Natural killer cell (primary cell): ENCODE measurements at regions not wholly inside any gene's neighbourhood (a gene's known extent, or its start where the extent isn't known, plus 50 kb on each side); places are given as distances from the start of the nearest gene placed in this dataset.

Source experiments
- ATAC-seq, 3 donors: fragments of 150-1000 bp in 2 of 3; fragments of 200-7000 bp in 1 of 3; cut with Tn5 transposase; 1 replicate in 1 of 3; 2 replicates in 2 of 3; pipeline ENCODE4 v1.10.0; 2021; ENCODE audit warnings: mild to moderate bottlenecking in 2 of 3, moderate library complexity in 2 of 3
- DNase-seq, 2 donors: peaks; one replicate each; pipeline versions ENCODE4 v3.0.0 to v3.0.0-alpha.2; 2013 to 2021; ENCODE audit warnings: mixed read lengths in 1 of 2
- H3K27ac ChIP-seq: one replicate; pipeline ENCODE4 v1.5.1; 2013; ENCODE audit warnings: mild to moderate bottlenecking, low read length
- H3K27me3 ChIP-seq: one replicate; pipeline ENCODE4 v1.6.1; 2013; ENCODE audit warnings: low read length; ENCODE audit not compliant: control insufficient read depth, insufficient read depth
- H3K36me3 ChIP-seq: one replicate; pipeline ENCODE4 v1.6.1; 2013; ENCODE audit warnings: low read length; ENCODE audit not compliant: control insufficient read depth, insufficient read depth
- H3K4me1 ChIP-seq: one replicate; pipeline ENCODE4 v1.6.1; 2013; ENCODE audit warnings: low read length; ENCODE audit not compliant: control insufficient read depth, insufficient read depth
- H3K4me3 ChIP-seq: one replicate; pipeline ENCODE4 v1.5.1; 2013; ENCODE audit warnings: low read length
- H3K9me3 ChIP-seq: one replicate; pipeline ENCODE4 v1.6.1; 2013; ENCODE audit warnings: low read length; ENCODE audit not compliant: control insufficient read depth, insufficient read depth
- H3K27ac Mint-ChIP-seq, 2 donors: one replicate each; pipeline ENCODE4 v1.8.0; 2022; ENCODE audit warnings: mild to moderate bottlenecking in 2 of 2, mixed read lengths in 2 of 2, moderate library complexity in 1 of 2
- H3K27me3 Mint-ChIP-seq, 2 donors: one replicate each; pipeline ENCODE4 v1.8.0; 2022; ENCODE audit warnings: low read depth in 2 of 2, mixed read lengths in 2 of 2
- H3K36me3 Mint-ChIP-seq: one replicate; pipeline ENCODE4 v1.8.0; 2022; ENCODE audit warnings: mixed read lengths
- H3K4me1 Mint-ChIP-seq, 2 donors: one replicate each; pipeline ENCODE4 v1.8.0; 2022; ENCODE audit warnings: mixed read lengths in 2 of 2
- H3K4me3 Mint-ChIP-seq: one replicate; pipeline ENCODE4 v1.8.0; 2022; ENCODE audit warnings: mild to moderate bottlenecking, moderate library complexity, mixed read lengths
- H3K9me3 Mint-ChIP-seq, 2 donors: one replicate each; pipeline ENCODE4 v1.8.0; 2022; ENCODE audit warnings: mixed read lengths in 2 of 2
- WGBS: methylation state at CpG from one replicate; pipeline ENCODE4 v1.1.7; 2013; ENCODE audit warnings: missing lambda C conversion rate; ENCODE audit not compliant: insufficient coverage; 5-methylcytosine and 5-hydroxymethylcytosine counted together
- intact Hi-C: fragments of 100-400 bp; cut with micrococcal nuclease; formaldehyde crosslinking; loops from one replicate; pipeline ENCODE4 v1.14.2; 2022
- TF ChIP-seq, protein P1 (sequence below): fragments of 200-600 bp; IDR thresholded peaks from one replicate; pipeline ENCODE4 v1.8.0; 2022; ENCODE audit warnings: antibody characterized with exemption

- TF ChIP-seq, protein P1, sequence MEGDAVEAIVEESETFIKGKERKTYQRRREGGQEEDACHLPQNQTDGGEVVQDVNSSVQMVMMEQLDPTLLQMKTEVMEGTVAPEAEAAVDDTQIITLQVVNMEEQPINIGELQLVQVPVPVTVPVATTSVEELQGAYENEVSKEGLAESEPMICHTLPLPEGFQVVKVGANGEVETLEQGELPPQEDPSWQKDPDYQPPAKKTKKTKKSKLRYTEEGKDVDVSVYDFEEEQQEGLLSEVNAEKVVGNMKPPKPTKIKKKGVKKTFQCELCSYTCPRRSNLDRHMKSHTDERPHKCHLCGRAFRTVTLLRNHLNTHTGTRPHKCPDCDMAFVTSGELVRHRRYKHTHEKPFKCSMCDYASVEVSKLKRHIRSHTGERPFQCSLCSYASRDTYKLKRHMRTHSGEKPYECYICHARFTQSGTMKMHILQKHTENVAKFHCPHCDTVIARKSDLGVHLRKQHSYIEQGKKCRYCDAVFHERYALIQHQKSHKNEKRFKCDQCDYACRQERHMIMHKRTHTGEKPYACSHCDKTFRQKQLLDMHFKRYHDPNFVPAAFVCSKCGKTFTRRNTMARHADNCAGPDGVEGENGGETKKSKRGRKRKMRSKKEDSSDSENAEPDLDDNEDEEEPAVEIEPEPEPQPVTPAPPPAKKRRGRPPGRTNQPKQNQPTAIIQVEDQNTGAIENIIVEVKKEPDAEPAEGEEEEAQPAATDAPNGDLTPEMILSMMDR, result no peak
- Mint-ChIP-seq H3K4me3 (no peak overlapping the region), H3K9me3 (no peaks in the 10 kb centered on the region), H3K27ac (no peak overlapping the region), H3K36me3 (no peaks in the 10 kb centered on the region), H3K27me3 (no peaks in the 10 kb centered on the region), H3K4me1 (no peaks in the 10 kb centered on the region)
- WGBS, result 77% methylated on average over 3 of the region's 3 CpGs
- H3K27me3 ChIP-seq, result no peaks in the 10 kb centered on the region
- H3K36me3 ChIP-seq, result no peaks in the 10 kb centered on the region
- H3K4me1 ChIP-seq, result no peaks in the 10 kb centered on the region
- no peak overlapping the region for H3K27ac ChIP-seq
- intact Hi-C loops, result no loop called here
- DNase-seq, result no peak
- no peaks in the 10 kb centered on the region for H3K9me3 ChIP-seq
- no peak for ATAC-seq
- H3K4me3 ChIP-seq, result no peak overlapping the region
These were observed 92.1 kb downstream of the SLC25A47 start for GRCh38 chr14:100415226-100415625.

GRCh38 chr14:100416081-100416680, 93.0 kb downstream of the SLC25A47 start:
- Histone ChIP-seq H3K9me3 (no peaks in the 10 kb centered on the region), H3K27me3 (no peaks in the 10 kb centered on the region), H3K4me3 (no peak overlapping the region), H3K27ac (no peak overlapping the region), H3K36me3 (no peaks in the 10 kb centered on the region), H3K4me1 (no peaks in the 10 kb centered on the region)
- WGBS, result 95% methylated on average over 8 of the region's 8 CpGs
- TF ChIP-seq, protein P1, result no peak
- intact Hi-C loops, result no loop called here
- Mint-ChIP-seq H3K9me3 (no peaks in the 10 kb centered on the region), H3K4me3 (no peak overlapping the region), H3K36me3 (no peaks in the 10 kb centered on the region), H3K4me1 (peaks cover 4 to 7% of the 10 kb centered on the region in 2 donors), H3K27ac (no peak overlapping the region), H3K27me3 (no peaks in the 10 kb centered on the region)
- no peak for DNase-seq
- no peak for ATAC-seq

- ATAC-seq (no peak), DNase-seq (no peak)
- Histone ChIP-seq H3K4me1 (no peaks in the 10 kb centered on the region), H3K36me3 (no peaks in the 10 kb centered on the region), H3K27me3 (no peaks in the 10 kb centered on the region), H3K4me3 (no peak overlapping the region), H3K27ac (no peak overlapping the region), H3K9me3 (no peaks in the 10 kb centered on the region)
- Mint-ChIP-seq H3K36me3 (no peaks in the 10 kb centered on the region), H3K4me3 (no peak overlapping the region), H3K9me3 (no peaks in the 10 kb centered on the region), H3K27ac (no peak overlapping the region), H3K27me3 (no peaks in the 10 kb centered on the region), H3K4me1 (peaks cover 4 to 7% of the 10 kb centered on the region in 2 donors)
- TF ChIP-seq, protein P1, result no peak
- 93% methylated on average over 13 of the region's 13 CpGs for WGBS
- intact Hi-C loops, result no loop called here
These were observed 94.1 kb downstream of the SLC25A47 start for GRCh38 chr14:100416921-100417860.
